Astrocyte (in vitro differentiated cells and primary cell): ENCODE measurements at regions not wholly inside any gene's neighbourhood (a gene's known extent, or its start where the extent isn't known, plus 50 kb on each side); places are given as distances from the start of the nearest gene placed in this dataset.

Experiments used
- EZH2 ChIP-seq: IDR thresholded peaks from 2 replicates; pipeline ENCODE4 v1.6.1; 2012; ENCODE audit warnings: mild to moderate bottlenecking, low read length, inconsistent platforms; ENCODE audit not compliant: insufficient read depth
- TF ChIP-seq, protein P1 (sequence below): IDR thresholded peaks from 2 replicates; pipeline ENCODE4 v1.5.1; 2011; ENCODE audit warnings: low read depth, mild to moderate bottlenecking, inconsistent platforms, low read length, moderate library complexity; ENCODE audit not compliant: insufficient read depth

DNA sequence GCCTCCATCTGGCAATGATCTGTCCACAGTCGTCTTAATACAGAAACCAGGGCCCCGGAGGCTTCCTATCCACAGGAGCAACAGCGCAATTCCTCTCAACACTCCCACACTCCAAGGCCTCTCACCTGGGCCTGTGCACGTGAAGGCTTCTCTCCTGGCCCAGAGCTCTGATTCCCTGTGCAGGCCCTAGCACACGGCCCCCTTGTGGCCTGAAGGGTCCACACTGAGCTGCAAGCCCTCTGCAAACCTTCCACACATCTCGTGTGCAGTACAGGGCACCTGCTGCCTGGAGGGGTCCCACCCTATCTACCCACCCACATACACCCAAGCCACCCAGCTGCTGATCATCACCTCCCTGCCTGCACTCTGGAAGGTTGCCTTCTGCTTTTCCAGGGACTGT, 150.1 kb upstream of the NUDT10 start:
- no peak for TF ChIP-seq EZH2
- TF ChIP-seq, protein P1, sequence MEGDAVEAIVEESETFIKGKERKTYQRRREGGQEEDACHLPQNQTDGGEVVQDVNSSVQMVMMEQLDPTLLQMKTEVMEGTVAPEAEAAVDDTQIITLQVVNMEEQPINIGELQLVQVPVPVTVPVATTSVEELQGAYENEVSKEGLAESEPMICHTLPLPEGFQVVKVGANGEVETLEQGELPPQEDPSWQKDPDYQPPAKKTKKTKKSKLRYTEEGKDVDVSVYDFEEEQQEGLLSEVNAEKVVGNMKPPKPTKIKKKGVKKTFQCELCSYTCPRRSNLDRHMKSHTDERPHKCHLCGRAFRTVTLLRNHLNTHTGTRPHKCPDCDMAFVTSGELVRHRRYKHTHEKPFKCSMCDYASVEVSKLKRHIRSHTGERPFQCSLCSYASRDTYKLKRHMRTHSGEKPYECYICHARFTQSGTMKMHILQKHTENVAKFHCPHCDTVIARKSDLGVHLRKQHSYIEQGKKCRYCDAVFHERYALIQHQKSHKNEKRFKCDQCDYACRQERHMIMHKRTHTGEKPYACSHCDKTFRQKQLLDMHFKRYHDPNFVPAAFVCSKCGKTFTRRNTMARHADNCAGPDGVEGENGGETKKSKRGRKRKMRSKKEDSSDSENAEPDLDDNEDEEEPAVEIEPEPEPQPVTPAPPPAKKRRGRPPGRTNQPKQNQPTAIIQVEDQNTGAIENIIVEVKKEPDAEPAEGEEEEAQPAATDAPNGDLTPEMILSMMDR, result no peak
